ENCODE measurements at regions not wholly inside any gene's neighbourhood (a gene's known extent, or its start where the extent isn't known, plus 50 kb on each side); places are given as distances from the start of the nearest gene placed in this dataset.

DNA sequence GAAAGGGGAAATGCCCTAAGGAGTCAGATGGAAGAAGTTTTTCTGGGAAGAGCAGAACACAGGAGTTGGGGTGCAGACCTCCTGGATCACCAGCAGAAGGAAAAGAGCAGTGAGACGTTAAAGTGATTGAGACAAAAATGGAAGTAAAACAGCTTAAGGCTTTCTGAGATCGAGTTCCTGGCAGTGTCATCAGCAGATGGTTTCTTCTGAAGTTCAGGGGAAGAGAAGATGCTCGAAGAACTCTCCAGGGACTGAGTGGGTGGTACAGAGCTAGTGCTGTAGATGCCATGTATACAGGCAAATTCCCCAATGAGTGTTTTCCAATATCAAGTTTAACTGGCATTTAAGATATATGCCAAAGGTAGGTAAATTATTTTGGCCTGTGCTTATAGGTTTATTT, 272.2 kb upstream of the KLF12 start:
- peak; percentile 3 for DNase-seq (ENCODE audit: low spot score)

- no peak for DNase-seq (ENCODE audit: low spot score)
Measured at GRCh38 chr13:74398599-74398998, 264.4 kb upstream of the KLF12 start.

DNA sequence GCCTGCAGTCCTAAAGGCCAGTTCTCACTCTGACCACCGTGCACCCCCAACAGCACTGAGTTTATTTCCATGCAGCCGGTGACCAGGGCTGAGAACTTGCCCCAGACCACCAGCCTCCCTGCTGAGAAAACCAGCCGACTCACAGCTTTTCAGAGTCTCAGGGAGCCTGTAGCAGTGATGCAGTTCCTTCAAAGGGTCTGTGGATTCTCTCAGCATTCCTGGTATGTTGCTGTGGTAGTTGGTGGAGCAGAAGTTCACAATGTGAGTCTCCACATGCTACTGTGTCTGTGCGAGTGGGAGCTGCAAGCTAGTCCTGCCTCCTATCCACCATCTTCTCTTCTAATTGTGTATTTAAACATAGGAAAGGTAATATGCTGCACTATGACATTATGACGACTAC, 254.9 kb upstream of the KLF12 start:
- DNase-seq (ENCODE audit: low spot score), result no peak

DNA sequence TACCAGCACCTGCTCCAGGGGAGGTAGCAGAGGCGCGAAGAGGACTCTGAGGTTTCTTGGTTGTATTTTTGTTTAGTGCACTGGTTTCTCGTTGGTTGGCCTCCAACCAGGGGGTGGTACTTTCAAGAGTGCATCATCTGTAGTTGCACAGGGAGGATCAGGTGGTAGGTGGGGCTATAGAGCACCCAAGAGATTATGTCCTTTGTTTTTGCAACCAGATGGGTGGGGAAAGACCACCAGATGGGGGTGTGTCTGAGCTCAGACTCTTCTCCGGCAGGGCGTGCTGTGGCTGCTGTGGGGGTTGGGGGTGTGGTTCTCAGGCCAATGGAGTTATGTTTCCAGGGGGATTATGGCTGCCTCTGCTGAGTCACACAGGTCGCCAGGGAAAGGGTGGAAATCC, 254.4 kb upstream of the KLF12 start:
- no peak for DNase-seq (ENCODE audit: low spot score)

GRCh38 chr13:74372511-74372910, 238.3 kb upstream of the KLF12 start:
- DNase-seq (ENCODE audit: low spot score), result no peak

- no peak for DNase-seq (ENCODE audit: low spot score)
Measured at GRCh38 chr13:74367193-74367592, 233.0 kb upstream of the KLF12 start.

DNA sequence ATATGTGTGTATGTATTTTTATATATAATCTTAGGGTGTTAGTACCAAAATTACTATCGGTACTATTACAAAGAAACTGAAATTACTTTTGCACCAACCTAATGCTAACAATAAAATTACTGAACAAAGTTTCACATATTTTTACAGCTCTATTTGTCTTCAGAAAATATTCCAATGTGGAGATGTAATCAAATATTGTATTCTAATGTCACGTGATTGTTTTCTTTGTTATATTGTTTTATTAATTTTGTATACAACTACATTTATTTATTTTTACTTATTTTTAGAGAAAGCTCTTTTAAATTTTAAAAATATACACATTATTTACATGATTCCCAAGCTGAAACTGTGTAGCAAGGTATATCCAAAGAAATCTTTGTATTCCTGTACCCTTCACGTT, 227.1 kb upstream of the KLF12 start:
- no peak for DNase-seq (ENCODE audit: low spot score)

GRCh38 chr13:74346960-74347359, 212.8 kb upstream of the KLF12 start:
- DNase-seq (ENCODE audit: low spot score), result no peak

GRCh38 chr13:74338341-74338740, 204.1 kb upstream of the KLF12 start:
- no peak for DNase-seq (ENCODE audit: low spot score)

DNA sequence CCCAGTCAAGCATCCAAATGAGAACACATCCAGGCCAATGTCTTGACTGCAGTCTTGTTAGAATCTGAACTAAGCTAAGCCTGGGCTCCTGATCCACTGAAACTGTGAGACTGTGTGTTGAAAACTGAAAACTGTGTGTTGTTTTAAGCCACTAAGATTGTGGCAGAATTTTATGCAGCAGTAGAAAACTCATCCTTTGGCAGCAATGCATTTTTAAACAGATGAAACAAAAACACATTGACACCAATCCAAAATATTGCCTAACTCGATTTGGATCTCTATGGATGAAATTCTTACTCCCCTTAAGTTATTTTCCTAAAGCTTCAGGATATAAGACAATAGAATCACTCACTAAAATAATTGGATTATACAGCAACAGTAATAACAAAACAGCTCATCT, 202.3 kb upstream of the KLF12 start:
- no peak for DNase-seq (ENCODE audit: low spot score)

DNA sequence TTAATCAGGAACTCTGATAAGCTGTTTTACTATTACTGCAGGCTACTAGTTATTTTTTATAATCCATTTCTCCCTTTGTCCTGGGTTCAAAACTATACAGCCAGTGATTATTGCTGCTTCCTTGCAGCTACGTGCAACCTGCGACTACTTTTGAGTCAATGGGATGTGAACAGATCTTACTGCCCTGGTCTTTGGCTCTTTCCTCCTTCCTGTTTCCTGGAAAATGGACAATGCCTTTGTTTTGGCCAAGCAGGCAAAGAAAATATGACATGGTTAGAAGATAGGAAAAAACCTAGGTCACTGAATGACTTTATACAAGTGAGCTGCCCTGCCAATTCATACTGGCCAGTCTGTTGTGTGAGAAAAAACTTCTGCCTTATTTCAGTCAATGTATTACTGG, 201.2 kb upstream of the KLF12 start:
- DNase-seq (ENCODE audit: low spot score), result no peak

GRCh38 chr13:74329962-74330361, 195.8 kb upstream of the KLF12 start:
- no peak for DNase-seq (ENCODE audit: low spot score)

GRCh38 chr13:74325106-74325505, 190.9 kb upstream of the KLF12 start:
- peak; percentile 34 for DNase-seq (ENCODE audit: low spot score)

DNA sequence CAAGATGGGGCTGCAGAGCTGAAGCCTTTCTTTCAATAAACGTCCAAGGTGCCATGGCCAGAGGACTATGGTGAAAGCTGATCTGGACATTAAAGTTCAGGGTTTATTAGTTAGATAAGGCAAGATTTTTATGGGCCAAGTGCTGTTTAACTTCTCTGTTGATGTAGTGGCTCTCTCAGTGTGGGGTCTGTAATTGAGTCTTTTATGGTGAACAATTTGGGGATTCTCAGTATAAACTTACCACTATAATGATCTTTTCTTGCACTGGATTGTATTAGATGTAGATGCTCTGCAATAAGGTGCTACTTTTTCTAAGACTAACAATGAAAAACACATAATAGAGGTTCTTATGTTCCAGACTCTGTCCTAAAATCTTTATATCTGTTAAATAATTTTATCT, 190.1 kb upstream of the KLF12 start:
- DNase-seq (ENCODE audit: low spot score), result no peak

DNA sequence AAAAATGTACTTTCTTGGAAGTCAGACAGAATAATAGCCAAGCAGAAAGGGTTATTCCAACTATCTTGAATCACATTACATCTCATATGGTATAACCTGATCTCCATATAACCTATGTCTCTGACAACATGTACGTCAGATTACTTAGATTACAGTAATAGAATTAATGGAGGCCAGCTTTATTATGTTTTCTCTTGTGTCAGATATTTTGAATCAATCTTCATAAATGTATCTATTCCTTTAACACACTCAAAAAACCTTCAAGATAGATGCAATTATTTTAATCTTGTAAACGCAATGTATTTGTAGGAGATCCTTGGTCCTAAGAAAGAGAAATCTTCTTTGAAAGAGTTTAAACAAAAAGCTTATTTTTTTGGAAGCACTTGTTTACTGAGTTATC, 188.4 kb upstream of the KLF12 start:
- DNase-seq (ENCODE audit: low spot score), result no peak

DNA sequence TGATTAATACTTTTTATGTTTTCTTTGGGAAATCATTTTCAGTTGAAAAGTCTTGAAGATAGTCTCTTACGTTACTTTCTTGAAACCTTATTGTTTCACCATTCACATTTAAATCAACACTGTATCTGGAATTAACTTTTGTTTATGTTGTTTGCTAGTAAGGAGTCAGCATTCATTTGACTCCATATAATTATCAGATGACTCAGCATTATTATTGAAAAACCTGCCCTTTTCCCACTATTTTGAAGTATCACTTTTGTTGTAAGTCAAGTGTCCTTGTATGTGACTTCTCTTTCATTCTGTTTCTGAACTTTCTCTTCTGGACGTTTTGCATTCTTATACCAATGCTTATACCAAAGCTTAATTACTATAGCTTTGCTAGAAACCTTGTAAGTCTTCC, 186.1 kb upstream of the KLF12 start:
- no peak for DNase-seq (ENCODE audit: low spot score)

- DNase-seq (ENCODE audit: low spot score), result no peak
Measured at GRCh38 chr13:74316547-74316946, 182.3 kb upstream of the KLF12 start.

DNA sequence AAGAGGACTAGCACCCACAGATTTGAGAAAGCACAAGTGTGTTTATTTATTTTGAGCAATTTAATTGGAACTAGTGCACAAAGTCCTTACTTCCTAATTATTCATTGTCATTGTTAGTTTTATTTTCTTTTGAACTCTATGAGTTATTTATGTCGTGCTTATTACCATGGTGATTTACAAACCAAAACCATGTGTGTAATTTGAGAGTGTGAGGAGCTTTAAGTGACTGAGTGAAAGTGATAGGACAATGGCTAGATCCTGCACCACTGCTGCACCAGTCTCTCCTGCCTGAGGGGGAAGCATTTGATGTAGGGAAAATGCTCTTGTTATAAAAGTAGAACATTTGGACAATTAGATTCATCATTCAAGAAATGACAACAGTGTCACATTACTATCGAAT, 172.3 kb upstream of the KLF12 start:
- no peak for DNase-seq (ENCODE audit: low spot score)

GRCh38 chr13:74305876-74306275, 171.7 kb upstream of the KLF12 start:
- no peak for DNase-seq (ENCODE audit: low spot score)

DNA sequence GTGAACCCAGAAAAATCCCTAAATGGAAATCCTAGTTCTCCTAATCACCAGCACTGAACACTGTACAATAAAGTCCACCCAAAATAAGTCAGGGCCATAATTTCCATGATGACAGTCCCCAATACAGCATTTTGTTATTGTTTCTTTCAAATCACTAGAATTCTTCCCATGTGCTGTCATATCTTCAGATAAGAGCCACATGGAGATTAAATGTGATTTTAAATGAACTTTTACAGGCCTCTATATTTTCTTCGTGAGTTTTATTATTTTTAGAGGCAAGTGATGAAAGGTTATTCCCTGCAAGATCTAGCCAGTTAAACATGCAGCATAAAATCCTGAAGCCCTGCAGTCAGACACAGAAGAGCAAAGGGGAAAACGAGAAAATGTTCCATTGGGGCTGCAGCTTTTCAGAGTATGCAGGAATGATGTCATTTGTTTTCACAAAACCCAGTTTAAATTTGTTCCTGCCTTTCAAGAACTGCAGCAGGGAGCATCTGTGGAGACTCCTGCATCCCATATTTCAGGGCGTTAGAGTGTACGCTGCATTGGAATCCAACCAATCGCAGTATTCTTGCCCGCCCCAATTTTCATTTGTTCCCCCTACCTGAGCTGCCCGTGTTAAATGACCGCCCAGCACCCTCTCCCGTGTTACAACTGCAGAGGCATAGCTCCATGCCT, 167.2 kb upstream of the KLF12 start:
- no peak for DNase-seq (ENCODE audit: low spot score)

GRCh38 chr13:74300162-74300561, 166.0 kb upstream of the KLF12 start:
- DNase-seq (ENCODE audit: low spot score), result no peak

GRCh38 chr13:74299721-74300120, 165.5 kb upstream of the KLF12 start:
- DNase-seq (ENCODE audit: low spot score), result no peak

DNA sequence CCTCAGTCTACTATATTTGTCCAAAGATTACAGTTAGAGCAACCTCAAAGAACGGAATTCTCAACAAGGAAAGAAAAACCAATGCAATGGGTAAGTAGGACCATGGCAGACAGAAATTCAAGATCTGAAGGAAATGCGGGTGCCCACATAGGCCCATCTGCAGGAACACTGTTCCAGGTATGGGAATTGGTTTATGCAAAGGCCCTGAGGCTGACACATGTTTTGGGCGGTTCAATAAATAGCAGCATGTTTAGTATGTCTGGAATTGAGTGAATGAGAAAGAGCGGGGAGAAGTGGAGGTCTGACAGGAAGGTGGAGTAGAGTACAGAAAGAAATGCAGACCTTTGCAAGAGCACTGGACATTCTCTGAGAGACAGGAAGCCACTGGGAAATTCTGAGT, 164.7 kb upstream of the KLF12 start:
- DNase-seq (ENCODE audit: low spot score), result no peak

DNA sequence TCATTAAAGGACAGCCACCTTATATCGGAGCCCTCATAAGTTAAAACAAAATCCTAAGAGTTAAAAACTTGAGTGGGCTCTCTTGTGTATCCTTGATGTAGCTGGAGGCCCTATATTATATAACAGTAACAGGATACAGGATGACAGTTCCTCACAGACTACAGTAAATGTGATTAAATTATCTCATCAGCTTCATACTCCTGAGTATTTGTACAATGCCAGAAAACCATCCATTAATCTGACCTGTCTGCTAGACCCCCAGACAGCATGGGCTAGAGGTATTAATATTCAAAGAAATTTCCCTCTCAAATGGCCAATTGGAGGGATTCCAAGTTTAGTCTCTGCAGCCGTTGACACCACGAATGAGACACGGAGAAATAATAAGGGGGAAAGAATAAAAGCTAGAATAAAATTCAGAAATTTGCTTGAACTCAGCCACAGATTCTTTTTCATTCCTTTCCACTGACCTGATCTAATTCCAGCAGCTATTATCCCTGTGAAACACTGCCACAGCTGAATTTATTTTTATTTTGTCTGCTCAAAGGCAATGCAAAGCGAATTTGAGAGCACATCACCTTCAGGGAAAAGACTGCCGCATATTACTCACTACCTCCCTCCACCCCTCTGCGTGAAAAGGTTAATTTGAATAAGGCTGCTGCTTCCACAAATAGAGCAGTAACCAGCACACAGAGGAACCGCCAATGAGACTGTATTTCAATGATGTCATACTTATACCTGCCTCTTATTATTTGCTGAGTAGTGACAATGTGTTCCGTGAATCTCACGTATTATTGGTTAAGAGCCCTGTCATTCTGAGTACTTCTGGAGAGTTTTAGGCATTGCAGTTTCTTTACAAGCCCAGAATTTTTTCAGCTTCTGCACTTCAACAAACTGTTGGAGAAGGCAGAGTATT, 155.9 kb upstream of the KLF12 start:
- peak; percentile 48 for DNase-seq (ENCODE audit: low spot score)
